Testis (tissue), 2 donors: ENCODE measurements at regions not wholly inside any gene's neighbourhood (a gene's known extent, or its start where the extent isn't known, plus 50 kb on each side); places are given as distances from the start of the nearest gene placed in this dataset.
"Not testable (repeated sequence)": the region's sequence is repeated elsewhere in the genome, so short reads cannot be mapped to it uniquely, and the experiment has no call there.

Experiments
- DNase-seq: peaks from one replicate; pipeline ENCODE4 v3.0.0-alpha.2; 2019
- H3K27ac ChIP-seq, 2 donors: fragments of 200-600 bp; sonication (generic); one replicate each; pipeline ENCODE4 v1.5.1; 2019
- H3K27me3 ChIP-seq: fragments of 200-600 bp; sonication (generic); one replicate; pipeline ENCODE4 v1.5.1; 2019
- H3K36me3 ChIP-seq: fragments of 200-600 bp; sonication (generic); one replicate; pipeline ENCODE4 v1.5.1; 2017; ENCODE audit warnings: low read depth; ENCODE audit errors: missing control alignments
- H3K4me1 ChIP-seq: fragments of 200-600 bp; sonication (generic); one replicate; pipeline ENCODE4 v1.5.1; 2019
- H3K4me3 ChIP-seq, 2 donors: fragments of 200-600 bp; sonication (generic); one replicate each; pipeline ENCODE4 v1.5.1; 2017 to 2019
- H3K9me3 ChIP-seq: fragments of 200-600 bp; sonication (generic); one replicate; pipeline ENCODE4 v1.5.1; 2017
- POLR2A ChIP-seq: fragments of 450-650 bp; IDR thresholded peaks from one replicate; pipeline ENCODE4 v1.6.1; 2017; ENCODE audit warnings: antibody characterized with exemption, mild to moderate bottlenecking, moderate library complexity
- WGBS, 2 donors: methylation state at CpG; one replicate each; pipeline ENCODE4 v1.1.5; 2018; 5-methylcytosine and 5-hydroxymethylcytosine counted together
- intact Hi-C: fragments of 100-400 bp; cut with DNase I; formaldehyde crosslinking; loops from one replicate; pipeline ENCODE4 v1.15.1; 2023; ENCODE audit warnings: low total_unique reads
- TF ChIP-seq, protein P1 (sequence below), 3 experiments: fragments of 450-650 bp in 2 of 3; fragments of 200-600 bp in 1 of 3; sonication (generic) in 1 of 3; IDR thresholded peaks; one replicate each; pipeline ENCODE4 v1.5.1; 2016 to 2019; ENCODE audit warnings: antibody characterized with exemption in 3 of 3, mild to moderate bottlenecking in 2 of 3, moderate library complexity in 1 of 3

DNA sequence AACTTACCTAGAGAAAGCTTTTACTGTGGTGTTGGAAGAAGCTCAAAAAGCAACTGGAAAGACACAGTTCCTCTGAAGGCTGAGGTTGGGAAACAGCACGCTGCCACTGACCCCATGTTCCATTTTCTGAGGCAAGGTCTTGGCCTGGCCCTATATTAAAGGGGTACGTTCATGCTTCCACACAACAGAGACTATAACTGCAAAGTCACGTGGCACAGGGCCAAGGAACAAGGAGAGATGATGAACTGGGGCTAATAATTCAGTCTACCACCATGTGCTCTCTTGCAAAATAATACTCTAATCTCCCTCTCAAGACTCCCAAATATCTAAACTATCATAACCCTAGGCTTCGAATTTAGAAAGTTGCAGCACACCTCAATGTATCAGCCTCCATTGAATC, 381.6 kb downstream of the DSEL start:
- TF ChIP-seq, protein P1, sequence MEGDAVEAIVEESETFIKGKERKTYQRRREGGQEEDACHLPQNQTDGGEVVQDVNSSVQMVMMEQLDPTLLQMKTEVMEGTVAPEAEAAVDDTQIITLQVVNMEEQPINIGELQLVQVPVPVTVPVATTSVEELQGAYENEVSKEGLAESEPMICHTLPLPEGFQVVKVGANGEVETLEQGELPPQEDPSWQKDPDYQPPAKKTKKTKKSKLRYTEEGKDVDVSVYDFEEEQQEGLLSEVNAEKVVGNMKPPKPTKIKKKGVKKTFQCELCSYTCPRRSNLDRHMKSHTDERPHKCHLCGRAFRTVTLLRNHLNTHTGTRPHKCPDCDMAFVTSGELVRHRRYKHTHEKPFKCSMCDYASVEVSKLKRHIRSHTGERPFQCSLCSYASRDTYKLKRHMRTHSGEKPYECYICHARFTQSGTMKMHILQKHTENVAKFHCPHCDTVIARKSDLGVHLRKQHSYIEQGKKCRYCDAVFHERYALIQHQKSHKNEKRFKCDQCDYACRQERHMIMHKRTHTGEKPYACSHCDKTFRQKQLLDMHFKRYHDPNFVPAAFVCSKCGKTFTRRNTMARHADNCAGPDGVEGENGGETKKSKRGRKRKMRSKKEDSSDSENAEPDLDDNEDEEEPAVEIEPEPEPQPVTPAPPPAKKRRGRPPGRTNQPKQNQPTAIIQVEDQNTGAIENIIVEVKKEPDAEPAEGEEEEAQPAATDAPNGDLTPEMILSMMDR (IDR thresholded peaks at IDR 0.05), result no peak
- TF ChIP-seq POLR2A, result no peak
- peak; percentile 58 for DNase-seq
- Histone ChIP-seq H3K4me1 (no peaks in the 10 kb centered on the region), H3K27ac (no peak overlapping the region), H3K9me3 (no peaks in the 10 kb centered on the region), H3K4me3 (no peak overlapping the region), H3K27me3 (no peaks in the 10 kb centered on the region), H3K36me3 (no peaks in the 10 kb centered on the region)
- intact Hi-C loops, result no loop called here
- 56 to 65% methylated on average over 4 of the region's 4 CpGs for WGBS, 2 donors

DNA sequence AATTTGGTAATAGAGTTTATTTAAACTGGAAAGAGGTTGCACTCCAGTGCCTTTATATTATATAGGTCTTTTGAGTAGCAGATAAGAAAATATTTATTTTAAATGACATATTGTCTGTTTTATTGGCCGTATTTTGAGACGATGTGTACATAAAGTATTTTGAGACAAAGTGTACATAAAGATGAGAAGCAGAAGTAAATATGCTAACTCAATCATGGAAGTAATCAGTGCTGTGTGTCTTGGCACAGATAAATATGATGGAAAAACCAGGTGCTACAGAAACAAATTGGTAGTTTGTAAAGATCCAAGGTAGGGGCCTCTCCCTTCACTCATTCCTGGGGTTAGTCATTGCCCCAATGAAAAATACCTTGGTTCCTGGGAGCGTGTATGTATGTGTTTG, 382.9 kb downstream of the DSEL start:
- H3K4me1 ChIP-seq, result no peaks in the 10 kb centered on the region
- WGBS, 2 donors, result 60 to 92% methylated on average over 3 of the region's 3 CpGs
- H3K9me3 ChIP-seq, result no peaks in the 10 kb centered on the region
- no peaks in the 10 kb centered on the region for H3K36me3 ChIP-seq
- H3K4me3 ChIP-seq, result no peak overlapping the region
- no peak for DNase-seq
- TF ChIP-seq POLR2A, result no peak
- TF ChIP-seq, protein P1 (IDR thresholded peaks at IDR 0.05), result no peak
- H3K27ac ChIP-seq, result no peak overlapping the region
- no peaks in the 10 kb centered on the region for H3K27me3 ChIP-seq
- intact Hi-C loops, result no loop called here

DNA sequence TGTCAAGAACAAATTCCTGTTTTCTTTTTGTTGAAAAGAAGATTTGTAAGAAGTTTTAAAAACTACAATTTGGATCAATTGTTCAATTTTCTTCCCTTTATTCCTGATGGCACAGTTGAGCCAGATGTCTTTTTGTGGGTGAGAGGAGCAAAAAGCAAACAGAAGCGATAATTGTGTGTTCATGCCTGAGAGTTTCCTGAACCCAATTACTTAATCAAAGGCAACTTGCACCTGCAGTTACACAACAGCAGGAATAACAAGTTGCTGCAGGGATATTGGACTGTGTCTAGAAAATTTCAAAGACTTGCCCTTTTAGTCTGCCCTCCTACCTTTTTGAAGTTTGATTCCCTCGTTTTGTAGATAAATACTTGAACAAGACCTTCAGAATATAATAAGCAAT, 383.6 kb downstream of the DSEL start:
- WGBS, 2 donors, result 76 to 77% methylated on average over 2 of the region's 2 CpGs
- TF ChIP-seq POLR2A, result no peak
- TF ChIP-seq, protein P1 (IDR thresholded peaks at IDR 0.05), result no peak
- DNase-seq, result no peak

DNA sequence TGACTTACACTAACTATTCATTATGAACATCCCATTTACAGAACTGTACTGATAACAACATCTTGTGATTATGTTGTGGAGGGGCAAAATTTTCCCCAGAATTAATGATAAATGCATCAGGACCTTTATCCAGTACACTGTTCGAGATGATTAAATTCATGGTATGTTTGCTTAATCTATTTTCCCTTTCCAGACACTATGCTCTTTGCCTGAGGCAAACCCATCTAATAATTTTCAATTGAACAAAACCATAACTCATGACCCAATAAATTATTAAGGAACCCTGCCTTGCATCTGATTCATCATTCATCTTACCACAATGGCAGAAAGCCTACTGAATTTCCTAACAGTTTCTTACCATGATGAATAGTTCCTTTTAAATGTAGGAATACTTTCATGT, 385.0 kb downstream of the DSEL start:
- DNase-seq, result no peak
- intact Hi-C loops, result no loop called here
- Histone ChIP-seq H3K36me3 (no peaks in the 10 kb centered on the region), H3K4me3 (no peak overlapping the region), H3K9me3 (no peaks in the 10 kb centered on the region), H3K27me3 (no peaks in the 10 kb centered on the region), H3K4me1 (no peaks in the 10 kb centered on the region), H3K27ac (no peak overlapping the region)
- TF ChIP-seq POLR2A, result no peak
- TF ChIP-seq, protein P1 (IDR thresholded peaks at IDR 0.05), result no peak
- 83 to 87% methylated on average over 1 of the region's 1 CpG for WGBS, 2 donors

More for the DNA sequence above, 383.6 kb downstream of the DSEL start:
- H3K27me3 ChIP-seq, result no peaks in the 10 kb centered on the region
- H3K4me1 ChIP-seq, result no peaks in the 10 kb centered on the region
- H3K27ac ChIP-seq, result no peak overlapping the region
- H3K4me3 ChIP-seq, result no peak overlapping the region
- no peaks in the 10 kb centered on the region for H3K36me3 ChIP-seq
- intact Hi-C loops, result no loop called here
- H3K9me3 ChIP-seq, result no peaks in the 10 kb centered on the region

DNA sequence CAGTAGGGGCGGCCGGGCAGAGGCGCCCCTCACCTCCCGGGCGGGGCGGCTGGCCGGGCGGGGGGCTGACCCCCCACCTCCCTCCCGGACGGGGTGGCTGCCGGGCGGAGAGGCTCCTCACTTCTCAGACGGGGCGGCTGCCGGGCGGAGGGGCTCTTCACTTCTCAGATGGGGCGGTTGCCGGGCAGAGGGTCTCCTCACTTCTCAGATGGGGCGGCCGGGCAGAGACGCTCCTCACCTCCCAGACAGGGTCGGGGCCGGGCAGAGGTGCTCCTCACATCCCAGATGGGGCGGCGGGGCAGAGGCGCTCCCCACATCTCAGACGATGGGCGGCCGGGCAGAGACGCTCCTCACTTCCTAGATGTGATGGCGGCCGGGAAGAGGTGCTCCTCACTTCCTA, 389.8 kb downstream of the DSEL start:
- not testable (repeated sequence) for DNase-seq

More for the DNA sequence above, 389.8 kb downstream of the DSEL start:
- H3K27ac ChIP-seq, H3K27me3 ChIP-seq, H3K36me3 ChIP-seq, H3K9me3 ChIP-seq, H3K4me3 ChIP-seq, H3K4me1 ChIP-seq, intact Hi-C loops: not testable (repeated sequence)
- 99% methylated on average over 10 of the region's 32 CpGs; no CpG with 5 or more reads in 1 of the 2 donors for WGBS, 2 donors
